ENCODE measurements at regions not wholly inside any gene's neighbourhood (a gene's known extent, or its start where the extent isn't known, plus 50 kb on each side); places are given as distances from the start of the nearest gene placed in this dataset.

- TF ChIP-seq CTCF (conservative IDR thresholded peaks at IDR 0.05; ENCODE audit: low read depth, low read length) = no peak
- TF ChIP-seq EZH2 (IDR thresholded peaks at IDR 0.05; ENCODE audit: low read length, unreplicated experiment) = no peak
Observed at GRCh38 chr13:109657395-109657794, 129.0 kb downstream of the IRS2 start.

Data from PC-3 (cell line).